GM12878 (cell line): ENCODE measurements at regions not wholly inside any gene's neighbourhood (a gene's known extent, or its start where the extent isn't known, plus 50 kb on each side); places are given as distances from the start of the nearest gene placed in this dataset.

Source experiments
- ATAC-seq: fragments of 200-7000 bp; cut with Tn5 transposase; 3 replicates; pipeline ENCODE4 v1.9.1; 2020; ENCODE audit warnings: mild to moderate bottlenecking, moderate library complexity
- BruUV-seq: library from RNA; stranded (reverse); fragments of 400-500 nt; replicated peaks from 2 replicates; lab custom pipeline; 2021; lab: Mats Ljungman, UMichigan
- CTCF ChIA-PET: fragments of 300-600 bp; sonication (Branson Sonifier 250); formaldehyde crosslinking; extraction: SDS; loops from one replicate; lab custom pipeline; 2021; ENCODE audit warnings: inconsistent platforms; lab: Yijun Ruan, JAX
- POLR2A ChIA-PET: fragments of 350-600 bp; formaldehyde crosslinking; extraction: SDS; loops from one replicate; lab custom pipeline; 2021; ENCODE audit warnings: inconsistent platforms; lab: Charles Lee
- RAD21 ChIA-PET: fragments of 300-600 bp; sonication (Branson Sonifier 250); formaldehyde crosslinking; loops from one replicate; lab custom pipeline; 2023; ENCODE audit warnings: antibody characterized with exemption; ENCODE audit not compliant: unreplicated experiment; lab: Charles Lee
- SMC1A ChIA-PET: fragments of 300-600 bp; sonication (Branson Sonifier 250); formaldehyde crosslinking; loops from one replicate; lab custom pipeline; 2023; ENCODE audit not compliant: unreplicated experiment, uncharacterized antibody; lab: Charles Lee
- DNase-seq: peaks from one replicate; pipeline ENCODE4 v3.0.0-alpha.2; 2011; ENCODE audit warnings: low read depth, low spot score
- FAIRE-seq: peaks from 3 replicates; lab custom pipeline; 2011; peaks lifted over from hg19 to GRCh38; lab: Jason Lieb, UNC
- H2AFZ ChIP-seq: 2 replicates; pipeline ENCODE4 v1.6.0; 2011; ENCODE audit warnings: low read depth, low read length, control low read depth; ENCODE audit not compliant: control insufficient read depth
- H3K27ac ChIP-seq: 2 replicates; pipeline ENCODE4 v1.5.1; 2011; ENCODE audit warnings: control low read depth; ENCODE audit not compliant: control insufficient read depth, insufficient read depth
- H3K27me3 ChIP-seq, 2 experiments: replicated peaks in 1 of 2; 2 replicates each; pipeline versions ENCODE4 v1.6.0 to v1.6.1; 2011; ENCODE audit warnings: low read length in 1 of 2; ENCODE audit not compliant: control insufficient read depth in 2 of 2, insufficient read depth in 2 of 2
- H3K36me3 ChIP-seq, 2 experiments: 2 replicates each; pipeline ENCODE4 v1.5.1; 2011; ENCODE audit warnings: low read length in 1 of 2; ENCODE audit not compliant: control insufficient read depth in 2 of 2, insufficient read depth in 2 of 2
- H3K4me1 ChIP-seq: 2 replicates; pipeline ENCODE4 v1.6.1; 2011; ENCODE audit warnings: mild to moderate bottlenecking, low read length, moderate library complexity, mixed read lengths; ENCODE audit not compliant: control insufficient read depth, insufficient read depth
- H3K4me2 ChIP-seq: 2 replicates; pipeline ENCODE4 v1.6.0; 2011; ENCODE audit warnings: control low read depth; ENCODE audit not compliant: control insufficient read depth, insufficient read depth
- H3K4me3 ChIP-seq: fragments of 200-600 bp; sonication (generic); 2 replicates; pipeline ENCODE4 v1.5.1; 2016
- H3K79me2 ChIP-seq: 2 replicates; pipeline ENCODE4 v1.6.0; 2011; ENCODE audit warnings: low read length; ENCODE audit not compliant: control insufficient read depth, insufficient read depth
- H3K9ac ChIP-seq: 2 replicates; pipeline ENCODE4 v1.8.0; 2011; ENCODE audit warnings: low read length, control low read depth, mixed read lengths; ENCODE audit not compliant: control insufficient read depth, insufficient read depth
- H3K9me3 ChIP-seq: replicated peaks from 3 replicates; pipeline ENCODE4 v1.5.1; 2011; ENCODE audit warnings: mild to moderate bottlenecking, low read length; ENCODE audit not compliant: control insufficient read depth, insufficient read depth
- H4K20me1 ChIP-seq: 2 replicates; pipeline ENCODE4 v1.6.0; 2011; ENCODE audit not compliant: control insufficient read depth, insufficient read depth
- BACH1 ChIP-seq: fragments of 450-650 bp; IDR thresholded peaks from 2 replicates; pipeline ENCODE4 v1.6.1; 2017; ENCODE audit warnings: mild to moderate bottlenecking, borderline replicate concordance
- BCL11A ChIP-seq: IDR thresholded peaks from 2 replicates; pipeline ENCODE4 v1.6.1; 2011; ENCODE audit warnings: low read depth, low read length
- BMI1 ChIP-seq: fragments of 450-650 bp; IDR thresholded peaks from 2 replicates; pipeline ENCODE4 v1.6.1; 2016; ENCODE audit warnings: mild to moderate bottlenecking, moderate library complexity, borderline replicate concordance
- CBX5 ChIP-seq: sonication (generic); IDR thresholded peaks from 2 replicates; pipeline ENCODE4 v1.6.1; 2016; ENCODE audit warnings: low read depth, moderate library complexity, mild to moderate bottlenecking, inconsistent platforms
- CHD4 ChIP-seq: fragments of 200-600 bp; sonication (generic); IDR thresholded peaks from 2 replicates; pipeline ENCODE4 v1.6.1; 2016; ENCODE audit warnings: mild to moderate bottlenecking
- CREB1 ChIP-seq: IDR thresholded peaks from 2 replicates; pipeline ENCODE4 v1.6.1; 2012; ENCODE audit warnings: low read depth, mild to moderate bottlenecking, inconsistent platforms
- EED ChIP-seq: sonication (generic); IDR thresholded peaks from 2 replicates; pipeline ENCODE4 v1.6.1; 2016; ENCODE audit warnings: antibody characterized with exemption, low read depth
- EGR1 ChIP-seq, 2 experiments: IDR thresholded peaks; 1 replicate in 1 of 2; 2 replicates in 1 of 2; pipeline ENCODE4 v1.6.1; 2011 to 2012; ENCODE audit warnings: low read depth in 2 of 2, low read length in 2 of 2, borderline replicate concordance in 1 of 2, mild to moderate bottlenecking in 1 of 2, moderate library complexity in 1 of 2
- FOXK2 ChIP-seq: fragments of 450-650 bp; IDR thresholded peaks from 2 replicates; pipeline ENCODE4 v1.6.1; 2017; ENCODE audit warnings: mild to moderate bottlenecking, moderate library complexity
- HDGF ChIP-seq: fragments of 450-650 bp; IDR thresholded peaks from 2 replicates; pipeline ENCODE4 v1.6.1; 2016; ENCODE audit warnings: antibody characterized with exemption
- IKZF2 ChIP-seq, 2 experiments: fragments of 450-650 bp; IDR thresholded peaks; 2 replicates each; pipeline ENCODE4 v1.6.1; 2017; ENCODE audit warnings: mild to moderate bottlenecking in 2 of 2, moderate library complexity in 2 of 2
- MLLT1 ChIP-seq: fragments of 450-650 bp; IDR thresholded peaks from 2 replicates; pipeline ENCODE4 v1.6.1; 2016; ENCODE audit warnings: mild to moderate bottlenecking
- MYC ChIP-seq: IDR thresholded peaks from 2 replicates; pipeline ENCODE4 v1.6.1; 2011; ENCODE audit warnings: mild to moderate bottlenecking, low read length, moderate library complexity, inconsistent platforms; ENCODE audit not compliant: insufficient read depth, insufficient replicate concordance, insufficient read length, severe bottlenecking
- NFXL1 ChIP-seq: fragments of 450-650 bp; IDR thresholded peaks from 2 replicates; pipeline ENCODE4 v1.6.1; 2017; ENCODE audit warnings: antibody characterized with exemption, mild to moderate bottlenecking, borderline replicate concordance
- RAD51 ChIP-seq: fragments of 450-650 bp; IDR thresholded peaks from 2 replicates; pipeline ENCODE4 v1.6.1; 2016; ENCODE audit warnings: moderate library complexity, mild to moderate bottlenecking, inconsistent platforms
- RB1 ChIP-seq: fragments of 450-650 bp; formaldehyde crosslinking; IDR thresholded peaks from 2 replicates; pipeline ENCODE4 v1.6.1; 2017; ENCODE audit warnings: mild to moderate bottlenecking, borderline replicate concordance
- RELB ChIP-seq: fragments of 450-650 bp; IDR thresholded peaks from 2 replicates; pipeline ENCODE4 v1.6.1; 2017; ENCODE audit warnings: low read depth, mild to moderate bottlenecking, moderate library complexity
- SUZ12 ChIP-seq: fragments of 200-600 bp; sonication (generic); IDR thresholded peaks from one replicate; pipeline ENCODE4 v1.6.1; 2018; ENCODE audit warnings: antibody characterized with exemption, mild to moderate bottlenecking; ENCODE audit not compliant: unreplicated experiment
- ZNF384 ChIP-seq: IDR thresholded peaks from 2 replicates; pipeline ENCODE4 v1.6.1; 2012; ENCODE audit warnings: low read depth, mild to moderate bottlenecking, low read length, improper control_type of control experiment, borderline replicate concordance
- ZNF622 ChIP-seq: fragments of 450-650 bp; IDR thresholded peaks from 2 replicates; pipeline ENCODE4 v1.6.1; 2017; ENCODE audit warnings: mild to moderate bottlenecking, inconsistent platforms
- WGBS: methylation state at CpG from one replicate; pipeline ENCODE4 v1.1.6; 2016; ENCODE audit warnings: low lambda C conversion rate; ENCODE audit not compliant: insufficient replicate concordance, insufficient coverage; ENCODE audit errors: missing lambda C conversion rate; 5-methylcytosine and 5-hydroxymethylcytosine counted together
- in situ Hi-C: fragments of 300-500 bp; cut with MboI; formaldehyde crosslinking; loops from 9 replicates; pipeline ENCODE4 v1.14.3; 2018; ENCODE audit warnings: mixed read lengths
- intact Hi-C: fragments of 100-400 bp; cut with micrococcal nuclease; formaldehyde crosslinking; loops from one replicate; pipeline ENCODE4 v1.14.2; 2022; ENCODE audit not compliant: unreplicated experiment

GRCh38 chr1:22196041-22196440 lies 53.1 kb upstream of the WNT4 start:
- H4K20me1 ChIP-seq, result no peaks in the 10 kb centered on the region
- DNase-seq, result no peak
- FAIRE-seq, result no peak
- H3K27ac ChIP-seq, result no peak overlapping the region
- H2AFZ ChIP-seq, result no peak overlapping the region
- no peaks in the 10 kb centered on the region for H3K27me3 ChIP-seq
- ChIA-PET SMC1A (no interaction called here), CTCF (no interaction called here), RAD21 (no interaction called here), POLR2A (no interaction called here)
- H3K4me2 ChIP-seq, result no peak overlapping the region
- H3K4me1 ChIP-seq, result no peaks in the 10 kb centered on the region
- H3K9ac ChIP-seq, result no peak overlapping the region
- TF ChIP-seq ZNF622, result no peak
- TF ChIP-seq RB1, result no peak
- TF ChIP-seq NFXL1, result no peak
- no peak for TF ChIP-seq RELB
- TF ChIP-seq FOXK2, result no peak
- no peak for TF ChIP-seq EGR1 (IDR thresholded peaks at IDR 0.05; ENCODE audit: borderline replicate concordance in 1 of 2, low read depth in 2 of 2, low read length in 2 of 2)
- TF ChIP-seq EED, result no peak
- no peak for TF ChIP-seq CBX5
- no peak for TF ChIP-seq HDGF
- no peak for TF ChIP-seq BACH1
- no peak for TF ChIP-seq BCL11A
- no peak for TF ChIP-seq CHD4
- TF ChIP-seq SUZ12, result no peak
- TF ChIP-seq MYC, result no peak
- TF ChIP-seq CREB1, result no peak
- no peak for TF ChIP-seq IKZF2 (IDR thresholded peaks at IDR 0.05)
- TF ChIP-seq RAD51, result no peak
- TF ChIP-seq MLLT1, result no peak
- no peak for TF ChIP-seq BMI1
- TF ChIP-seq ZNF384, result no peak
- no peaks in the 10 kb centered on the region for H3K79me2 ChIP-seq
- in situ Hi-C loops (no loop called here), intact Hi-C loops (no loop called here)
- H3K9me3 ChIP-seq, result no peaks in the 10 kb centered on the region
- BruUV-seq, result no TSS peak
- 14% methylated on average over 3 of the region's 3 CpGs for WGBS
- no peak for ATAC-seq
- no peaks in the 10 kb centered on the region for H3K36me3 ChIP-seq
- H3K4me3 ChIP-seq, result no peak overlapping the region
